NCI-H460 (cell line): ENCODE measurements at regions not wholly inside any gene's neighbourhood (a gene's known extent, or its start where the extent isn't known, plus 50 kb on each side); places are given as distances from the start of the nearest gene placed in this dataset.

ENCODE experiments used
- DNase-seq: peaks from one replicate; pipeline ENCODE4 v3.0.0-alpha.2; 2016; ENCODE audit warnings: low read depth; ENCODE audit errors: extremely low read depth

- no peak for DNase-seq
These were observed 50.3 kb downstream of the PLXNA1 start for GRCh38 chr3:127033171-127033570.

GRCh38 chr3:127033786-127034185 is 50.9 kb downstream of the PLXNA1 start:
- DNase-seq = no peak

GRCh38 chr3:127034195-127034989 is 51.5 kb downstream of the PLXNA1 start:
- DNase-seq = no peak

GRCh38 chr3:127034990-127035652 is 52.2 kb downstream of the PLXNA1 start:
- no peak for DNase-seq

GRCh38 chr3:127035677-127036076 is 52.8 kb downstream of the PLXNA1 start:
- peak; percentile 40 for DNase-seq

GRCh38 chr3:127036209-127037020 is 53.5 kb downstream of the PLXNA1 start:
- DNase-seq = no peak

- DNase-seq = no peak
These were observed 54.1 kb downstream of the PLXNA1 start for GRCh38 chr3:127037021-127037400.

- DNase-seq = no peak
These were observed 54.5 kb downstream of the PLXNA1 start for GRCh38 chr3:127037418-127037841.

GRCh38 chr3:127037971-127038446 is 55.1 kb downstream of the PLXNA1 start:
- DNase-seq = no peak

GRCh38 chr3:127038466-127038865 is 55.6 kb downstream of the PLXNA1 start:
- no peak for DNase-seq

GRCh38 chr3:127038923-127039581 is 56.1 kb downstream of the PLXNA1 start:
- no peak for DNase-seq

GRCh38 chr3:127039719-127040118 is 56.8 kb downstream of the PLXNA1 start:
- no peak for DNase-seq

GRCh38 chr3:127040216-127040615 is 57.3 kb downstream of the PLXNA1 start:
- no peak for DNase-seq

- no peak for DNase-seq
These were observed 58.4 kb downstream of the PLXNA1 start for GRCh38 chr3:127041264-127041820.

- DNase-seq = no peak
These were observed 59.0 kb downstream of the PLXNA1 start for GRCh38 chr3:127041933-127042332.

GRCh38 chr3:127042634-127043033 is 59.7 kb downstream of the PLXNA1 start:
- no peak for DNase-seq

- no peak for DNase-seq
These were observed 60.2 kb downstream of the PLXNA1 start for GRCh38 chr3:127043041-127043641.

- no peak for DNase-seq
These were observed 61.0 kb downstream of the PLXNA1 start for GRCh38 chr3:127043731-127044510.

- DNase-seq = no peak
These were observed 62.1 kb downstream of the PLXNA1 start for GRCh38 chr3:127044996-127045395.
